GM12872 (cell line): ENCODE measurements at regions not wholly inside any gene's neighbourhood (a gene's known extent, or its start where the extent isn't known, plus 50 kb on each side); places are given as distances from the start of the nearest gene placed in this dataset.

Experiments
- CTCF ChIP-seq: IDR thresholded peaks from 3 replicates; pipeline ENCODE4 v1.5.1; 2011; ENCODE audit warnings: low read depth, mild to moderate bottlenecking, low read length, moderate library complexity; ENCODE audit not compliant: insufficient read depth

GRCh38 chr3:15977090-15977489, 179.3 kb upstream of the ANKRD28 start:
- no peak for TF ChIP-seq CTCF

- TF ChIP-seq CTCF, result no peak
Measured at GRCh38 chr3:15977598-15978232, 179.9 kb upstream of the ANKRD28 start.

DNA sequence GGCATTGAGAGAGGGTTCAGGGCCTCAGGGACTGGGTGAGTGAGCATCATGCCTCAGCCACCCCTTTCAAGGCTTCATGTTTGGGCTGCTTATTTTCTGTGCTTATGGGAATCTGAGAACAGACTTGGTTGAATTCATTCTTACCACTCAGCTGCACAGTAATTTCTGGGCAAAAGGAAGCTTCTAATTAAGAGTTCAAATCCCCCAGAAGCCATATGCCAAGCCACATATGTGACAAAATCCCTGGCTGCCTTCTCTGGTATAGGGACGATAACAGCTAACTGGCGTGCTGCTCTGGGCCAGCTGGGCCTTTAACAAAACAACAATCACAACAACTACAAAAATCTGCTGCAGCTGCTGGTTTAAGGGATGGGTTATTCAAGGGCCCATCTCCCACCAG, 181.0 kb upstream of the ANKRD28 start:
- no peak for TF ChIP-seq CTCF

- TF ChIP-seq CTCF, result no peak
Measured at GRCh38 chr3:15979495-15979894, 181.7 kb upstream of the ANKRD28 start.

GRCh38 chr3:15979900-15980299, 182.1 kb upstream of the ANKRD28 start:
- TF ChIP-seq CTCF, result no peak

GRCh38 chr3:15982243-15982642, 184.5 kb upstream of the ANKRD28 start:
- TF ChIP-seq CTCF, result no peak

DNA sequence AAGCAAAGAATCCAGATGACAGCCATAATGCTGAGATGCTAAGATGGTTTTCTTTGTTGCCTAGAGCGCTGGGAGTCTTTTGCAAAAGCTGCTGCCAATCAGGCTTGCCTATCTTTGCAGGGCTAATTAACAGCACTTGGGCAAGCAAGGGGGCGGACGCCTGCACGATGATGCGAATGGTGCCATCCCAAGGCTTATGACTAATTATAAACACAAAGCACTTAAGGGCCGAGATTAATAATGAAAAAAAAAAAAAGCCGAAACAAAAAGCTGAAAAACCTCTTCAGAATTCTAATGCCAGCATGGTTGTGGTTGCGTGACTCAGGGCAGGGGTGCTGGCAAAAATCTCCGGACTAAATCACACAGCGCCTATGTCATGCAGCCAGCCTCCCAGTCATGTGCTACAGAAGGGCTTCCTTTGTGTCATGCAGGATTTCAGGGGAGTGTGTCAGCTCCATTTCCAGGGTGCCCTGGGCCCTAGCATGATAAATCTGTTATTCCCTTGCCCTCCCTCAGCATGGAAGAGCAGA, 185.0 kb upstream of the ANKRD28 start:
- TF ChIP-seq CTCF, result no peak
